H9 (cell line): ENCODE measurements at regions not wholly inside any gene's neighbourhood (a gene's known extent, or its start where the extent isn't known, plus 50 kb on each side); places are given as distances from the start of the nearest gene placed in this dataset.

Experiments used
- DNase-seq: peaks from one replicate; pipeline ENCODE4 v3.0.0-alpha.2; 2017
- H2AFZ ChIP-seq: one replicate; pipeline ENCODE4 v1.6.1; 2013; ENCODE audit warnings: mild to moderate bottlenecking, low read length, control low read depth, moderate library complexity
- H2AK5ac ChIP-seq: 2 replicates; pipeline ENCODE4 v1.6.1; 2013; ENCODE audit warnings: low read length, control low read depth, mixed read lengths; ENCODE audit not compliant: insufficient read length
- H2BK120ac ChIP-seq: one replicate; pipeline ENCODE4 v1.6.1; 2013; ENCODE audit warnings: low read depth, mild to moderate bottlenecking, low read length, control low read depth, inconsistent platforms; ENCODE audit not compliant: poor library complexity, severe bottlenecking
- H2BK12ac ChIP-seq: 2 replicates; pipeline ENCODE4 v1.6.1; 2013; ENCODE audit warnings: low read length, control low read depth, mixed read lengths, low read depth; ENCODE audit not compliant: insufficient read length
- H2BK15ac ChIP-seq: 2 replicates; pipeline ENCODE4 v1.6.1; 2013; ENCODE audit warnings: low read depth, low read length, control low read depth
- H2BK20ac ChIP-seq: one replicate; pipeline ENCODE4 v1.6.1; 2013; ENCODE audit warnings: low read depth, mild to moderate bottlenecking, low read length, control low read depth, inconsistent platforms; ENCODE audit not compliant: poor library complexity, severe bottlenecking
- H2BK5ac ChIP-seq: 2 replicates; pipeline ENCODE4 v1.6.1; 2013; ENCODE audit warnings: low read length, control low read depth, mixed read lengths; ENCODE audit not compliant: insufficient read length
- H3K14ac ChIP-seq: 2 replicates; pipeline ENCODE4 v1.6.1; 2013; ENCODE audit warnings: low read length, control low read depth; ENCODE audit not compliant: insufficient read depth
- H3K18ac ChIP-seq: 2 replicates; pipeline ENCODE4 v1.6.1; 2013; ENCODE audit warnings: low read depth, mild to moderate bottlenecking, mixed read lengths, low read length, control low read depth; ENCODE audit not compliant: insufficient read length
- H3K23ac ChIP-seq: 2 replicates; pipeline ENCODE4 v1.6.1; 2013; ENCODE audit warnings: low read length, control low read depth, mixed read lengths, low read depth; ENCODE audit not compliant: insufficient read length
- H3K23me2 ChIP-seq: 2 replicates; pipeline ENCODE4 v1.6.1; 2013; ENCODE audit warnings: low read depth, mild to moderate bottlenecking, mixed read lengths, low read length, control low read depth; ENCODE audit not compliant: insufficient read length, poor library complexity, severe bottlenecking
- H3K27ac ChIP-seq: 2 replicates; pipeline ENCODE4 v1.5.1; 2013; ENCODE audit warnings: low read length, control low read depth, mixed read lengths, low read depth; ENCODE audit not compliant: insufficient read length
- H3K27me3 ChIP-seq: 2 replicates; pipeline ENCODE4 v1.6.1; 2013; ENCODE audit warnings: low read length, control low read depth, inconsistent platforms; ENCODE audit not compliant: insufficient read depth
- H3K4ac ChIP-seq: 2 replicates; pipeline ENCODE4 v1.6.1; 2013; ENCODE audit warnings: low read depth, mild to moderate bottlenecking, control low read depth, inconsistent platforms, low read length, moderate library complexity
- H3K4me1 ChIP-seq: 2 replicates; pipeline ENCODE4 v1.6.1; 2013; ENCODE audit warnings: low read length, control low read depth, inconsistent platforms; ENCODE audit not compliant: insufficient read depth
- H3K4me2 ChIP-seq: 2 replicates; pipeline ENCODE4 v1.6.1; 2013; ENCODE audit warnings: low read length, control low read depth, mixed read lengths; ENCODE audit not compliant: insufficient read length, insufficient read depth
- H3K56ac ChIP-seq: 2 replicates; pipeline ENCODE4 v1.6.1; 2013; ENCODE audit warnings: low read depth, mild to moderate bottlenecking, mixed read lengths, low read length, control low read depth; ENCODE audit not compliant: insufficient read length
- H3K79me1 ChIP-seq: 2 replicates; pipeline ENCODE4 v1.6.1; 2013; ENCODE audit warnings: low read depth, mild to moderate bottlenecking, moderate library complexity, low read length, control low read depth, inconsistent platforms; ENCODE audit not compliant: insufficient read depth, poor library complexity, severe bottlenecking
- H3K79me2 ChIP-seq: 2 replicates; pipeline ENCODE4 v1.6.1; 2013; ENCODE audit warnings: low read length, control low read depth, inconsistent platforms; ENCODE audit not compliant: insufficient read depth
- H3K9ac ChIP-seq: 2 replicates; pipeline ENCODE4 v1.6.1; 2013; ENCODE audit warnings: low read length, control low read depth, mixed read lengths; ENCODE audit not compliant: insufficient read length; ENCODE audit errors: extremely low read depth
- H3K9me3 ChIP-seq: one replicate; pipeline ENCODE4 v1.6.1; 2013; ENCODE audit warnings: low read depth, low read length, inconsistent platforms; ENCODE audit not compliant: control insufficient read depth
- H3T11ph ChIP-seq: one replicate; pipeline ENCODE4 v1.6.1; 2013; ENCODE audit warnings: mild to moderate bottlenecking, low read length, control low read depth, inconsistent platforms
- H4K20me1 ChIP-seq: one replicate; pipeline ENCODE4 v1.6.1; 2013; ENCODE audit not compliant: control insufficient read depth, insufficient read length, insufficient read depth
- H4K5ac ChIP-seq: 2 replicates; pipeline ENCODE4 v1.6.1; 2013; ENCODE audit warnings: low read depth, mild to moderate bottlenecking, mixed read lengths, low read length, control low read depth; ENCODE audit not compliant: insufficient read length
- H4K8ac ChIP-seq: replicated peaks from 2 replicates; pipeline ENCODE4 v1.6.1; 2013; ENCODE audit warnings: low read length, control low read depth, mixed read lengths, low read depth; ENCODE audit not compliant: insufficient read length
- H4K91ac ChIP-seq: 2 replicates; pipeline ENCODE4 v1.6.1; 2013; ENCODE audit warnings: low read depth, mild to moderate bottlenecking, moderate library complexity, mixed read lengths, low read length, control low read depth; ENCODE audit not compliant: insufficient read length
- H3K27ac Mint-ChIP-seq, 3 experiments: 2 replicates in 2 of 3; 3 replicates in 1 of 3; pipeline ENCODE4 v1.8.0; 2020 to 2021; ENCODE audit warnings: mixed read lengths in 3 of 3, mild to moderate bottlenecking in 1 of 3, moderate library complexity in 1 of 3
- H3K27me3 Mint-ChIP-seq: 2 replicates; pipeline ENCODE4 v1.8.0; 2021; ENCODE audit warnings: low read depth, mild to moderate bottlenecking, moderate library complexity, mixed read lengths
- H3K36me3 Mint-ChIP-seq, 3 experiments: 2 replicates in 2 of 3; 3 replicates in 1 of 3; pipeline ENCODE4 v1.8.0; 2020 to 2021; ENCODE audit warnings: low read depth in 3 of 3, mixed read lengths in 3 of 3; ENCODE audit not compliant: insufficient read depth in 1 of 3
- H3K4me1 Mint-ChIP-seq, 2 experiments: 2 replicates each; pipeline ENCODE4 v1.8.0; 2020; ENCODE audit warnings: mixed read lengths in 2 of 2
- H3K4me3 Mint-ChIP-seq, 2 experiments: 2 replicates in 1 of 2; 3 replicates in 1 of 2; pipeline ENCODE4 v1.8.0; 2020 to 2021; ENCODE audit warnings: mild to moderate bottlenecking in 2 of 2, mixed read lengths in 2 of 2, moderate library complexity in 1 of 2
- H3K9me3 Mint-ChIP-seq, 2 experiments: 2 replicates in 1 of 2; 3 replicates in 1 of 2; pipeline ENCODE4 v1.8.0; 2020; ENCODE audit warnings: mild to moderate bottlenecking in 2 of 2, mixed read lengths in 2 of 2, moderate library complexity in 1 of 2
- CTCF ChIP-seq: fragments of 200-600 bp; sonication (generic); conservative IDR thresholded peaks from 3 replicates; pipeline ENCODE4 v1.8.0; 2021; ENCODE audit warnings: antibody characterized with exemption, mild to moderate bottlenecking
- WGBS: extraction: QIAGEN DNeasy Blood & Tissue Kit; methylation state at CpG from one replicate; pipeline ENCODE4 v1.1.7; 2013; ENCODE audit warnings: missing lambda C conversion rate, low lambda C conversion rate, mixed read lengths; ENCODE audit not compliant: insufficient read length; ENCODE audit errors: extremely low coverage; 5-methylcytosine and 5-hydroxymethylcytosine counted together

DNA sequence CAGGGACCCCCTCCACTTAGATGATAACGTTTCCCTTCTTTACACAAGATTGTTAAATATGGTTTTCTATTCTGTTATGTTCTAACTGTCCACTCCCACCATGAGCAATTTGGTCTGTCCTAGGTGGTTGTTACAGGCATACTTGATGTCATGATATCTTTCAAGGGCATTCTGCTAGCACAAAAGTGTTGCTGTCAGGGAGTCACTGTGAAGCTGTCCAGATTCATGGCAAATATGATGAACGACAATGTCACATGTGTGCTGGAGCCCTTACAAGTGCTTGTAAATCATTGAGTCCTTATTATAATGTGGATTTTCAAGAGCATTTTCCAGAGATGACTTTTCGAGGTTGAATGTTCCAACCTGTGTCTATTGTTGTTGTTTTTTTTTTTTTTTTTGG lies 1250.7 kb upstream of the PRKX start:
- H3K9ac ChIP-seq = no peak overlapping the region
- no peak overlapping the region for H3K4ac ChIP-seq
- no peak overlapping the region for H4K91ac ChIP-seq
- no peak for TF ChIP-seq CTCF
- no peaks in the 10 kb centered on the region for H3K9me3 ChIP-seq
- no peak for DNase-seq
- H3K4me1 ChIP-seq = no peaks in the 10 kb centered on the region
- H4K5ac ChIP-seq = no peak overlapping the region
- no peak overlapping the region for H3K23ac ChIP-seq
- no peak overlapping the region for H4K8ac ChIP-seq
- no peak overlapping the region for H2BK120ac ChIP-seq
- H2AFZ ChIP-seq = no peak overlapping the region
- H2AK5ac ChIP-seq = no peak overlapping the region
- no peak overlapping the region for H3K18ac ChIP-seq
- no peak overlapping the region for H2BK12ac ChIP-seq
- no peak overlapping the region for H3K4me2 ChIP-seq
- Mint-ChIP-seq H3K27me3 (no peaks in the 10 kb centered on the region), H3K27ac (no peak overlapping the region), H3K4me1 (no peaks in the 10 kb centered on the region), H3K4me3 (no peak overlapping the region), H3K36me3 (peaks cover 0 to 4% (median 2%) of the 10 kb centered on the region in 3 experiments; a peak in 2 of 7 replicates), H3K9me3 (peaks cover 7 to 10% of the 10 kb centered on the region in 2 experiments; a peak in 4 of 5 replicates)
- H2BK15ac ChIP-seq = no peak overlapping the region
- H3K79me2 ChIP-seq = no peaks in the 10 kb centered on the region
- H4K20me1 ChIP-seq = no peaks in the 10 kb centered on the region
- no peak overlapping the region for H3K27ac ChIP-seq
- no peaks in the 10 kb centered on the region for H3K27me3 ChIP-seq
- no peak overlapping the region for H2BK5ac ChIP-seq
- H3K14ac ChIP-seq = no peak overlapping the region
- H3K56ac ChIP-seq = no peak overlapping the region
- WGBS = no CpG with 5 or more reads among the region's 3 CpGs
- no peaks in the 10 kb centered on the region for H3K23me2 ChIP-seq
- no peak overlapping the region for H3T11ph ChIP-seq
- H3K79me1 ChIP-seq = no peaks in the 10 kb centered on the region
- H2BK20ac ChIP-seq = no peak overlapping the region
